SH-SY5Y (cell line): ENCODE measurements at regions not wholly inside any gene's neighbourhood (a gene's known extent, or its start where the extent isn't known, plus 50 kb on each side); places are given as distances from the start of the nearest gene placed in this dataset.

Source experiments
- GATA2 ChIP-seq: IDR thresholded peaks from 2 replicates; pipeline ENCODE4 v1.6.1; 2011; ENCODE audit warnings: mild to moderate bottlenecking, low read depth, low read length
- GATA3 ChIP-seq: IDR thresholded peaks from 2 replicates; pipeline ENCODE4 v1.6.1; 2011; ENCODE audit warnings: low read depth, mild to moderate bottlenecking, low read length, moderate library complexity

- TF ChIP-seq GATA2 = no peak
- no peak for TF ChIP-seq GATA3
Measured at GRCh38 chr7:113424185-113424817, 305.9 kb upstream of the SMIM30 start.

DNA sequence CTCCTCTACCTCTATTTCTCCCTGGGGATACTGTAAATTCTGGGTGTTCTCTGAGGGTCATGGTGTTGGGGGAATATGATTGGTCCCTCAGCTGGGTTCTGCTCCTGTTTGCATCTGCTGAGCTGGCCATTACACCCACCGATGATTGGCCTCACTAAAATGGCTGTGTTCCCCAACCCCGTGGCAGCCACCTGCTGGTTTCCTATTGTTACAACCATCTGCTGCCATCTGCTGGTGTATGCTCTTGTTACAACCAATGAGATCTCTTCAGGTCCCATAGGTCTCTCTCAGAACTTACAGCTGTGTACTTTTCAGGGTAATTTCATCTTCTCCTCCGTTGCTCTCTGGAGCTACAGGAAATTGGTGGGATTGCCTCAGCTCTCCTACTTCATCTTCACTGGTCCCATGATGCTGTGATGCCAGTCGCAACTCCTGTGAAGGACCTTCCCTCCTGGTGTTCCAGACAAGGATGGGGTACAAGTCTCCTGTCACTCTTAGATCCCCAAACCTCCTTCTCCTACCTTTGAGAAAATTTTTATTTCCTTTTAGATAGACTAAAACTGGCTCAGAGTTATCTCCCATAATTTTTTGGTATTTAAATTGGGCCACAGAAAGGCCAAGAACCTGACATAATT is 303.5 kb upstream of the SMIM30 start:
- TF ChIP-seq GATA2 = no peak
- TF ChIP-seq GATA3 = no peak

- TF ChIP-seq GATA3 (no peak), GATA2 (no peak)
Measured at GRCh38 chr7:113414401-113415035, 296.2 kb upstream of the SMIM30 start.

GRCh38 chr7:113412410-113412809 is 294.1 kb upstream of the SMIM30 start:
- TF ChIP-seq GATA2 (no peak), GATA3 (no peak)

DNA sequence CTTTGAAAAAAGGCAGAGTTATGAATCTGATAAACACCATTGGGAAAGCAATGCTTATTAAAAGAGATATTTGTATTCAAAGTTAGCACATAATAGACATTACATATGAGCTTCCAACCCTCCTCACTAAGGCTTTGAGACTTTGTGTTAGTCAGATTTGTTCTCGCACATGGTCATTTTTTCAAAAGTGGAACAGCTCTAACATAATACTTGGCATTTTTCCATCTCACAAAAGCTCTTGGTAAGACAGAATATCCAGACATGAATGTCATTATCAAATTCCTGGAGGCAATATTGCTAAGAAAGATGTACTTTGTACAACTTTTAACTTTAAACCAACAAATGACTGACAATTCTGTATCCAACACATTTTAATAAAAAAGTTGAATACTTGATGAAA is 292.4 kb upstream of the SMIM30 start:
- TF ChIP-seq GATA2 (no peak), GATA3 (no peak)

DNA sequence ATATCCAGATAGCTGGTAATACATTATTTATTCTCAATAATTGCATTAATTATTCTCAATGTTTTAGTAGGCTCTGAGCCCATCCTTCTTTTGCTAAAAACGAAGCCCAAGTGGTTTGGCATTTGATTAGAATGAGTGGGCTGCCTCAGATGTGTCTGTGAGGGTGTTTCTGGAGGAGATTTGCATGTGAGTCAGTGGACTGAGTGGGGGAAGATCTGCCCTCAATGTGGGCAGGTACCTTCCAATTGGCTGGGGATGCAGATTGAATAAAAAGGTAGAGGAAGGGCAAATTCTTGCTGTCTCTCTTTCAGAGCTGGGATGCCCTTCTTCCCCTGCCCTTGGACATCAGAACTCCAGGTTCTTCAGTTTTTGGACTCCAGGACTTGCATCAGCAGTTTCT is 290.6 kb upstream of the SMIM30 start:
- TF ChIP-seq GATA3 (no peak), GATA2 (no peak)

DNA sequence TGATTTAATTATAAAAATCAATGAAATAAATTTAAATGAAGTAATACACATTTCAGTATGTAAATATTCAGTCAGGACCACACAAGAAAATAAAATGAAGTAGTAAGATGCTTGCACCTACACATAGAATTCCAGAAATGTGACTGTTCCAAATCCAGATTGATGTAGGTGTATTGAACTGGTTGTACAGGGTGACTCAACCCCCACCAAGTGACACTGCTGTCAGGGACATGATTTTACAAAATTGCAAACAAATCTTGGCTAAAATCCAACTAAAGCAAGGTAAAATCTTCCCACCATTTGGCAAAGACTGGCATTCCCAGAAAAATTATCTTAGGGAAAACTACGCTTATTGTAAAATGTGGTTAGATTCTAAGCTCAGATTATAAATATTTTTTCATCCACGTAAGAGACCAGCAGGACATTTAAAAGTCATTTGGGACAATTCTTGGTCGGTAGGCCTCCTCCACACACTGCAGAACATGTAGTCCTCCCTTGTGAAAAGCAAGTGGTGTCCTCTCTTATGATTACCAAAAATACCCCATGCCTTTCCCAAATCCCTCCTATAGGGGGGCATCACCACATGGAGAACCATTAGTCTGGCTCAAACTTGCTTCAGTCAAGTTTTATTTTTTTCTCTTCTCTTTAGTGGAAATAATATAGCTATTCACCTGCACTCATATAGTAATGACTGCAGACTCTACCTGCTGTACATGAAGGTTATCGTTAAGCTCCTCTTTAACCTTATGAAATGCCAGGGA is 287.1 kb upstream of the SMIM30 start:
- no peak for TF ChIP-seq GATA3
- TF ChIP-seq GATA2 = no peak

DNA sequence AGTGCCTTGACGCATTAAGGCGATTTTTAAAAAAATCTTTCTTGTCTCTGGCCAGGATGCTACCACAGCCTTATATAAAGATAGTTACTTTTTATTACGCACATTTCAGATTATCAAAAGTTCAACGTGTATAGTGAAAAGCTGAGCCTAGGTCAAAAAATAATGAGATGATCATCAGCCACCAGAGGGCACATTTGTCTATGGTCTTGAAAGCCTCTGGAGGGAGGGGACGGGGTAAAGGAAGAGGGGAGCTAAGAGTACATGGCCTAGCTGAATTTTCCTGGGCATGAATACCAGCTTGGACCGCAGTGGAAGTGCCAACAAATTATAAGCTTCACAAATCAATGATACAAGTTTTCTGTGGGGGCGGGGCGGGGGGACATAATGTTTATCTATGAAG is 285.9 kb upstream of the SMIM30 start:
- TF ChIP-seq GATA3 = no peak
- no peak for TF ChIP-seq GATA2

DNA sequence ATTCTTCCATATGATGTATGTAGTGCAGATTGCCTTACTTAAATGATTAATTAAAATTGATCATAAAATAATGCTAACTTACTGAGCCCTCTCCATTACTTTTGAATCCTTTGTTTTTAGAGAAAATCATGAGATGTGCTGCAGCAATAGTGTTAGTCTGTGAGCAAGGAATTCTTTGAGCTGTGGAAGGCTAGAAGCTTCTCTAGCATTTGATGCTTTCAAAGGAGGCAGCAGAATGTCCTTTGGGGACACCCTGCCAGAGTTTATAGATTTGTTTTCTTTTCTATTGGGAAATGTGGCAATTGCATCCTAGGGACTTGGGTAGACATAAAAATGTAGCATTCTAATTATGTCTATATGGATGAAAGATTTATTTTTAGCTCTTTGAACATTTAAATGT is 284.1 kb upstream of the SMIM30 start:
- TF ChIP-seq GATA2 (no peak), GATA3 (no peak)

GRCh38 chr7:113402005-113402404 is 283.7 kb upstream of the SMIM30 start:
- TF ChIP-seq GATA2 = peak; percentile 80
- peak; percentile 96 for TF ChIP-seq GATA3

DNA sequence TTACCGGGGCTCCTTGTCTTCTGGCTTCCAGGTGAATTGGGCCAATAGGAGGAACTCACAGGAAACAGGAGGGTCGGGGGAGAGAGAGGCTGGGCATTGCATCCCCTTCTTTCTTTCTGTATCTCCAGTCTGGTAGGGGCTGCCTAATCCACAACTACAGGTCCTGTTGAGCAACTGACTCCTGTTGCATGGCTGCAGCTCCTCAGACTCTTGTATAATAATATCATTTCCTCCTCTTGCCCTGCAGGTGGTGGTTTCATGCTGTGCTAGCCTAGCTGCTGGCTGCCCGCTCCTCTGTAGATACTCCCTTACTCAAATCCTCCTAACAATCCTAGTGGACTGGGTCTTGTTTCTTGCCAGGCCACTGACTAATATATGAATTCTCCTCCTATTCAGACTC is 276.5 kb upstream of the SMIM30 start:
- TF ChIP-seq GATA3 = no peak
- no peak for TF ChIP-seq GATA2

DNA sequence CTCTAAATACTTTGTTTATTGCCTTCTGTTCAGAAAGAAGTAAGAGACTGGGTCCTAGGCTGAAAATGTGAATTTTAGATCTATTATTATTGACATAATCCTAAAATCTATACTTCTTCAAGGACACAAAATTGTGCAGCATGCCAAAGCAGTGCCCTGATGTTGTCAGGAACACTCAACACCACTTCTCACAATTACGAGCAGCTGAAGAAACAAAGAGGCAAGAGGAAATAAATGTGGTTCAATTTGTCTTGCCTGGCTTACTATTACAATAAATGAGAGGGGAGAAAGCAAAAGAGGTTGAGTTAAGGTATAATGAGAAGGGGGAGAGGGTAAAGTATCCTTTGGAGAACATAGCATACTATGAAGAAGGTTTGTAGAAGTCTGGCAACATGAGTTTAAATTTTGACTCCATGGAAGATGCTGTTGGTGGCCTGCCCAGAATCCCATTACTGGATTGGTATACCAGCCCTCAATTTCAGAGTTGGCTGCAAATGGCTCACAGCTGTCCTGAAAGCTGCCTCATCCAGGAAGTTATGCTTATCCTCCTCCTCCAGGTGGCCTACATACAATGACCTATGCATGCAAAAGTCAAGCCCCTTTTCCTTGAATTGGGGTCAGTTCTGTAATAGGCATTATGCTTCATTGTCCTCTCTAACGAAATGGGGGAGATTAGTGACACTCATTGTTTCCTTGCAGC is 274.6 kb upstream of the SMIM30 start:
- no peak for TF ChIP-seq GATA2
- no peak for TF ChIP-seq GATA3

GRCh38 chr7:113392421-113392820 is 274.1 kb upstream of the SMIM30 start:
- TF ChIP-seq GATA2 = no peak
- no peak for TF ChIP-seq GATA3

DNA sequence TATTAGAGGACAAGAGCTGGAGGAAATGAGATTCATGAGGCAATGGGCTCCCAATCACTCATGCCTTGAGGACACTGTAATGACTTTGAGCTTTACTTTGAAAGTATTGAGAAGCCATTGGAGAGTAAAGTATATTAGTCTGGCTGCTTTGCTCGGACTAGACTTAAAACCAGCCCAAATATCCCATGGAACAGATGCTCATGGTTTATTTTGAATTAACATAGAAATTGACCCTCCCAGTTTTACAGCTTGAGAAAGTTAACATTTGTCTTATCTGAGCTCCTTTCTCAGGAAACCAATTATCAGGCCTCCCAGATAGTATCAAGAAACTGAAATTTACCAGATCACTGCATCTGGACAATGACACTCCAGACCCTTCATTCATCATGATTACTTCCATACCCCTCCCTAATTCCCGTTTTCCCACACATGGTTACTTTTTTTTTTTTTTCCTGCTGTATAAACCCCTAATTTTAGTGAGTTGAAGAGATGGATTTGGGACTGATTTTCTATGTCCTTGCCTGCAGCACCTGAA is 270.8 kb upstream of the SMIM30 start:
- TF ChIP-seq GATA3 = 0 out of 2 replicates have a peak, but pooled peaks have one; percentile 54
- peak; percentile 75 for TF ChIP-seq GATA2
